ENCODE measurements at regions not wholly inside any gene's neighbourhood (a gene's known extent, or its start where the extent isn't known, plus 50 kb on each side); places are given as distances from the start of the nearest gene placed in this dataset.
A peak's percentile ranks its signal among the peaks of the same experiment; 100 is the strongest.

- no peak for DNase-seq (ENCODE audit: low spot score)
Observed at GRCh38 chr21:21605521-21605920, 607.3 kb downstream of the NCAM2 start.

GRCh38 chr21:21606041-21606440, 607.8 kb downstream of the NCAM2 start:
- no peak for DNase-seq (ENCODE audit: low spot score)

GRCh38 chr21:21612466-21612865, 614.3 kb downstream of the NCAM2 start:
- peak; percentile 69 for DNase-seq (ENCODE audit: low spot score)

GRCh38 chr21:21614966-21615365, 616.8 kb downstream of the NCAM2 start:
- DNase-seq (ENCODE audit: low spot score): no peak

GRCh38 chr21:21622460-21623234, 624.4 kb downstream of the NCAM2 start:
- no peak for DNase-seq (ENCODE audit: low spot score)

GRCh38 chr21:21624674-21625073, 626.5 kb downstream of the NCAM2 start:
- DNase-seq (ENCODE audit: low spot score): peak; percentile 24

GRCh38 chr21:21631961-21632360, 633.8 kb downstream of the NCAM2 start:
- no peak for DNase-seq (ENCODE audit: low spot score)

- DNase-seq (ENCODE audit: low spot score): no peak
Observed at GRCh38 chr21:21632926-21633325, 634.7 kb downstream of the NCAM2 start.

GRCh38 chr21:21661741-21662140, 663.5 kb downstream of the NCAM2 start:
- DNase-seq (ENCODE audit: low spot score): no peak

- no peak for DNase-seq (ENCODE audit: low spot score)
Observed at GRCh38 chr21:21662776-21663175, 664.6 kb downstream of the NCAM2 start.

GRCh38 chr21:21664871-21665270, 666.7 kb downstream of the NCAM2 start:
- no peak for DNase-seq (ENCODE audit: low spot score)

GRCh38 chr21:21666689-21667088, 668.5 kb downstream of the NCAM2 start:
- no peak for DNase-seq (ENCODE audit: low spot score)

GRCh38 chr21:21668198-21668597, 670.0 kb downstream of the NCAM2 start:
- no peak for DNase-seq (ENCODE audit: low spot score)

- DNase-seq (ENCODE audit: low spot score): no peak
Observed at GRCh38 chr21:21673959-21674358, 675.8 kb downstream of the NCAM2 start.

GRCh38 chr21:21675601-21676000, 677.4 kb downstream of the NCAM2 start:
- DNase-seq (ENCODE audit: low spot score): no peak

- peak; percentile 9 for DNase-seq (ENCODE audit: low spot score)
Observed at GRCh38 chr21:21682172-21682571, 684.0 kb downstream of the NCAM2 start.

GRCh38 chr21:21688889-21689288, 690.7 kb downstream of the NCAM2 start:
- peak; percentile 13 for DNase-seq (ENCODE audit: low spot score)

- no peak for DNase-seq (ENCODE audit: low spot score)
Observed at GRCh38 chr21:21690068-21690665, 692.0 kb downstream of the NCAM2 start.

- DNase-seq (ENCODE audit: low spot score): peak; percentile 18
Observed at GRCh38 chr21:21712748-21713520, 714.7 kb downstream of the NCAM2 start.

- DNase-seq (ENCODE audit: low spot score): no peak
Observed at GRCh38 chr21:21713651-21714180, 715.5 kb downstream of the NCAM2 start.

GRCh38 chr21:21714426-21714825, 716.2 kb downstream of the NCAM2 start:
- DNase-seq (ENCODE audit: low spot score): peak; percentile 47

GRCh38 chr21:21715266-21715969, 717.2 kb downstream of the NCAM2 start:
- DNase-seq (ENCODE audit: low spot score): peak; percentile 52

Data from AG08395 (cell line).